ENCODE measurements at regions not wholly inside any gene's neighbourhood (a gene's known extent, or its start where the extent isn't known, plus 50 kb on each side); places are given as distances from the start of the nearest gene placed in this dataset.
"Not testable (repeated sequence)": the region's sequence is repeated elsewhere in the genome, so short reads cannot be mapped to it uniquely, and the experiment has no call there.

- no peak for DNase-seq (ENCODE audit: low read depth)
- H3K4me3 ChIP-seq (ENCODE audit: low read depth, low read length) = no peak overlapping the region
- TF ChIP-seq CTCF (IDR thresholded peaks at IDR 0.05; ENCODE audit: control insufficient read depth, extremely low read depth, insufficient read depth) = no peak
Measured at GRCh38 chr4:42781315-42781714, 111.2 kb upstream of the GRXCR1 start.

- no peak overlapping the region for H3K4me3 ChIP-seq (ENCODE audit: low read depth, low read length)
- no peak for TF ChIP-seq CTCF (IDR thresholded peaks at IDR 0.05; ENCODE audit: control insufficient read depth, extremely low read depth, insufficient read depth)
- DNase-seq (ENCODE audit: low read depth) = no peak
Measured at GRCh38 chr4:42778349-42778748, 114.2 kb upstream of the GRXCR1 start.

GRCh38 chr4:42768125-42768748, 111.3 kb upstream of the ATP8A1 start:
- DNase-seq (ENCODE audit: low read depth) = no peak
- TF ChIP-seq CTCF (IDR thresholded peaks at IDR 0.05; ENCODE audit: control insufficient read depth, extremely low read depth, insufficient read depth) = no peak
- no peak overlapping the region for H3K4me3 ChIP-seq (ENCODE audit: low read depth, low read length)

GRCh38 chr4:42767669-42768068, 110.8 kb upstream of the ATP8A1 start:
- DNase-seq (ENCODE audit: low read depth) = no peak
- H3K4me3 ChIP-seq (ENCODE audit: low read depth, low read length) = no peak overlapping the region
- TF ChIP-seq CTCF (IDR thresholded peaks at IDR 0.05; ENCODE audit: control insufficient read depth, extremely low read depth, insufficient read depth) = no peak

GRCh38 chr4:42761804-42762203, 104.9 kb upstream of the ATP8A1 start:
- no peak for TF ChIP-seq CTCF (IDR thresholded peaks at IDR 0.05; ENCODE audit: control insufficient read depth, extremely low read depth, insufficient read depth)
- DNase-seq (ENCODE audit: low read depth) = no peak
- no peak overlapping the region for H3K4me3 ChIP-seq (ENCODE audit: low read depth, low read length)

GRCh38 chr4:42754965-42755364, 98.1 kb upstream of the ATP8A1 start:
- not testable (repeated sequence) for DNase-seq (ENCODE audit: low read depth); H3K4me3 ChIP-seq (ENCODE audit: low read depth, low read length)

- no peak for DNase-seq (ENCODE audit: low read depth)
- no peak overlapping the region for H3K4me3 ChIP-seq (ENCODE audit: low read depth, low read length)
- TF ChIP-seq CTCF (IDR thresholded peaks at IDR 0.05; ENCODE audit: control insufficient read depth, extremely low read depth, insufficient read depth) = no peak
Measured at GRCh38 chr4:42751587-42751986, 94.7 kb upstream of the ATP8A1 start.

Data from LNCaP clone FGC (cell line).